ENCODE measurements at regions not wholly inside any gene's neighbourhood (a gene's known extent, or its start where the extent isn't known, plus 50 kb on each side); places are given as distances from the start of the nearest gene placed in this dataset.
A peak's percentile ranks its signal among the peaks of the same experiment; 100 is the strongest.

DNA sequence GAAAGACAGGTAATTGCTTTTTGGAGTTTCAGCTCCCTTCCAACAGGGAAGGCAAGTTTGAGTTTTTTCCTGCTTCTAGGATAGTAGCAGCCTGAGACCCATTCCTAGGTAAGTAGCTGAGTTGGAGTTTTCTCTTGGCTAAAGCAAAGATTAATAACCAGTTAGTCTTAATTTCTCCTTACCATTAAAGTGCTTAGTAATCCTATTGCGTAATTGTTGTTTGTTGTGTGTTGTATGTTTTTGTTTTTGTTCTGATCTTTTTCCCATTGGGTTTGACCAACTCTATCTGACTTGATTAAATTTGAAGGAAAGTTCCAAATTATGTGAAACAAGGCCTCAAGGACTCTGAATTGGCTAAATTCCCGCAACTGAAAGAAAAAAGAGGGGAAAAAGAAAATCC, 83.5 kb downstream of the TBX22 start:
- DNase-seq = no peak

DNA sequence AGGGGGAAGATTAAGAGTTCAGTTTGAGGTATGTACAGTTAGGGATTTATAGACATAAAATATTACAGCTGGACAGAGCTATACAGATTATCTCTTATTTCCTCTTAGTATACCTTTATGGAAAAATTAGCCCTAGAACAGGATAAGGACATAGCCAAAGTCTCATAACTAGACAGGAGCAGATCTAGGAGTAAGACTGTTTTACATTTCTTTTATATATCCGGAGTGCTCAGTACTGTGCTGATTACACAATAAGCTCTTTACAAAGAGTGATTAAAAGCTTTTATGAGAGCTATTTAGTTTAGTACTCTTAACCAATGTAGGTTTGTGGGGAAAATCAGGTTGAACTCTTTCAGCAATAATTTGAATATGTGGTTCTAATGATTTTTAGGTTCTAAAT, 105.8 kb downstream of the TBX22 start:
- no peak for DNase-seq

DNA sequence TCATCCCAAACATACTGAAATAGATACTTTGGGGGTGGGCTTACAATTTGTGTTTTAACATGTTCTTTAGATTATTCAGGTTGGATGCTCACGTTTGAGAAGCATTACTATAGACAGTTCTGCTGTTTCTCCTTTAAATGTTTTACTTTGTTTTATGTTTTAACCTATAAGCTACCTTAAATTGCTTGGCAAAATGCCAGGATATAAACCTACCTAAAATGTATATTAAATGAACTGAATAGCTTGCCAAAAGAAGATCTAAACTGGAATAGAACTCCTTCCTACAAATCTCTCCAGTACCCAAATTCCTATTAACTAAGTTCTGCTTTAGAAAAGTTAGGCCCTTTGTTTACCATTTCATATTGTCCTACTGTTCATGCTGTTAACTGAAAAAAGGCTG, 124.4 kb downstream of the TBX22 start:
- no peak for DNase-seq

GRCh38 chrX:80139564-80139963, 125.0 kb downstream of the TBX22 start:
- no peak for DNase-seq

DNA sequence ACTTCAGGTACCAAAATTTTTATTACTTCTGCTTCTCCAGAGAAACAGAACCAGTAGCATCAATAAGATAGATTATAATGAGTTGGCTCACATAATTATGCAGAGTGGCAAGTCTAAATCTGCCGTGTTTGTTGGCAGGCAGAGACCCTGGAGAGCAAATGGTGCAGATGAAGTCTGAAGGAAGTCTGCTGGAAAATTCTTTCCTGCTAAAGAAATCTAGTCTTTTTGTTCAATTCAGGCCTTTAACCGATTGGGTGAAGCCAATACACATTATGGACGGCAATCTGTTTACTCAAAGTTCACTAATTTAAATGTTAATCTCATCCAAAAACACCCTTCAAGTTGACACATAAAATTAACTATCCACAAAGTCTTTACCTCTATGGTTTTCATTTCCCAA, 156.0 kb downstream of the TBX22 start:
- DNase-seq = no peak

GRCh38 chrX:80173261-80173660, 158.7 kb downstream of the TBX22 start:
- no peak for DNase-seq

- no peak for DNase-seq
These were observed 160.5 kb downstream of the TBX22 start for GRCh38 chrX:80174925-80175574.

DNA sequence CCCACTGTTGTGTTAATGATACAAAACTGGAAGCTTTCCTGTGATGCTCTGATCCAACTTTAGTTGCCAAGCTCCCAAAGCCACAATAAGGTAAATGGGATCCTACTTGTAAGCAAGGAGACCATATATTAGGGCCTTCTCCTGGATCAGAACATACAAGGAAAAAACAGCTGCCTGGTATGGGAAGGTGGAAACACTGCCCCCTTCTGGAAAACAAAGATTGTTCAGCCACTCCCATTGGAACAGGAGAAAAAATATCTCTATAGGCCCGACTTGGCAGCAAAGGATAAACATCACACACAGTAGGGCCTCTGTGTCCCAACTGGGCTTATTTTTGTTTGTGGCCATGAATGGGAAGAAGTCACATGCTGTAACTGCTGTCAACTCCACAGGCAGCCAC, 166.5 kb downstream of the TBX22 start:
- no peak for DNase-seq

GRCh38 chrX:80184854-80185253, 170.3 kb downstream of the TBX22 start:
- DNase-seq = no peak

GRCh38 chrX:80206647-80207046, 192.1 kb downstream of the TBX22 start:
- DNase-seq = no peak

GRCh38 chrX:80207327-80207726, 192.8 kb downstream of the TBX22 start:
- no peak for DNase-seq

GRCh38 chrX:80216086-80216485, 201.5 kb downstream of the TBX22 start:
- DNase-seq = no peak

GRCh38 chrX:80223982-80224579, 196.2 kb upstream of the TENT5D start:
- DNase-seq = no peak

GRCh38 chrX:80229626-80230025, 190.6 kb upstream of the TENT5D start:
- DNase-seq = no peak

DNA sequence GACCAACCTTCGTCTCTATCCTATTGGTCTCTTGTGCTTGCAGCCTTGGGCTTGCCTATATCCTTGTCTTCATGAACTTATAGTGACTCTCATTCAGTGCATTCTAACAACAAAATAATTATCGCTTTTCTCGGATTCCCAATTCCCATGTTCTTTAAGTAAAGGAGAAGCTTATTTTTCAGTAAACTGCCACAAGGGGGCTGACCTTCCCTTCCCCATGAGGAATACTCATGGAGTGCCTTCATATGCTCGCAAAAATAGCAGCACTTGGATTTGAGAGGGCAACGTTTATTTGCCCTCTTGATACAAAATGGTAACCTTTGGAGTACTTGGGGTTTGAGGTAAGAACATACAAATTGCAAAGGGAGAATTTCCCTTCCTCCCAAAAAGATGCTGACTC, 183.2 kb upstream of the TENT5D start:
- DNase-seq = no peak

DNA sequence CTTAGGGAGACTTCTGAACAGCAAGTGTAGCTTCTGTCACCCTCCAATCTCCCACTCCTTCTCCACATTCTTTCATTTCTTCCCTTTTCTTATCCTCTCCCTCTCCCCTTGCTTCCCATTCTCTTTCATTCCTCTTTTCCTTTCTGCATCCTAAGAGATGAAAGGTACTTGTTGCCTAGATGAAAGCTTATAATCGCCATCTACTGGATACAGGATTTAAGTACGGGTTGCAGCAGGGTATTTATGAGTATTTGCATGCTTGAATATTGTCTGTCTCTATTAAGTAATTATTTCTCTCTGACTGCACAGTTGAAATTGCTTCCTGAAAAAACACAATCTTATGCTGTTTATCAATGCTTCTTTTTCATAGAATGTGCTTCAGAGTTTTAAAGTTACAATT, 174.0 kb upstream of the TENT5D start:
- DNase-seq = peak; percentile 33

DNA sequence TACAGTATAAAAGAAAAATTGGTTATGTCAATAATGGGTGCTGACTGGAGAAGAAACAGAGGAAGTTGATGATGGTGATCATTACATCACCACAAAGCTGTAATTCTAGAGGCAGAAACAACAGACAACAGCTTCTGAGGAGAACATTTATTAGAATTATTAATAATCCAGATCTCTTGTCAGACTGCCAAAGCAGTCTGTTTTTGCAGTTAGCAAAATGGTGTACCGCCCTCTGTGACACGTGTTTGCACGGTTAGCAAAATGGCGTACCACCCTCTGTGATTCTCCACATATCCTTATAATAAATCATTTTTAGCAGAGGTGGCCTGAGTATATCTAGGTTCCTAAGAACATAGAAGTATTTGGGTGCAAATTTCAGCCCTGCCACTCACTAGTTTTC, 154.0 kb upstream of the TENT5D start:
- no peak for DNase-seq

- no peak for DNase-seq
These were observed 153.3 kb upstream of the TENT5D start for GRCh38 chrX:80266979-80267378.

- no peak for DNase-seq
These were observed 152.5 kb upstream of the TENT5D start for GRCh38 chrX:80267790-80268189.

GRCh38 chrX:80282535-80282934, 137.7 kb upstream of the TENT5D start:
- no peak for DNase-seq

DNA sequence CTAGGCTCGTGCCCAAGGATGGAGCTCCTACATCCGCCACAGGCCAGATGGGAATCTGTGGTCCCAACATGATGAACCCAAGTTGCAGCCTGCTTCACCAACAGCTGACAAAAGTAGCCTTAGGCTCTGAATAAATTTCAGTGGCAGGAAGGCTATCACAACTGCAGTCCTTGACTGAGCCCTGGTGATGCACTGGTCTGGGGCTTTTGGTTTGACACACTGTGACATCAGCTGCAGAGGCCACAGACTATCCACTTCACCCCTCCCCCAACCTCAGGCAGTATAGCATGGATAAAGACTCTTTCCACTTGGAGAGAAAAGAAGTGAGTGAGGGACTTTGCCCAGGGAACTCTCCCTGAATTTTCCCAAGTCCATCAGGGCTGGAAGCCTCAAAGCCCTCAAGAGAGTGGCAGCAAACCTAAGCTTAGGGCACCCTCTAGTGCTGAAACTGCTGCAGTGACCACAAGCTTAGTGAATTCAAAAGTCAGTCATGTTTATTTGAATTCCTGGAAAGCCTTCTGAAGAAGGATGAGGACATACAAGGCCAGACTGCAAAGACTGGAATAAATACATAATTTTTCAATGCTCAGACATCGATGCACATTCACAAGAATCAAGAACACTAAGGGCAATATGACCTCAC, 135.0 kb upstream of the TENT5D start:
- DNase-seq = no peak

DNA sequence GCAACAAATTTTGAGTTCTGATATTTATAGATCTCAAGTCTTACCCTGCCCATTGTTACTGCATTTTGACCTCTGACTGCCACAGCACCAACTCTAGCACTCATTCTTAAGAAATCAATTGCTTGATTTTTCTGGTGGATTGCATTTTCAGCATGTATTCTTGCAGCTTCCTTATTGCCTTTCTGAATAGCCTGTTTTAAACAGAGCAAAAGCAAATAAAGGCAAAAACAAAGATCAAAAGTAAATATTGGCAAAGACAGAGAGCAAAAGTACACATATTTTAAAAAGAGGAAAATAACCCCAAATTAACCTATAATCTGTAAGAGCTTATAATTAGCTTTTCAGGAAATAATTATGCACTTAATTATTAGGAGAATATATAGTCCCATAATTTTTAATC, 129.4 kb upstream of the TENT5D start:
- no peak for DNase-seq

DNA sequence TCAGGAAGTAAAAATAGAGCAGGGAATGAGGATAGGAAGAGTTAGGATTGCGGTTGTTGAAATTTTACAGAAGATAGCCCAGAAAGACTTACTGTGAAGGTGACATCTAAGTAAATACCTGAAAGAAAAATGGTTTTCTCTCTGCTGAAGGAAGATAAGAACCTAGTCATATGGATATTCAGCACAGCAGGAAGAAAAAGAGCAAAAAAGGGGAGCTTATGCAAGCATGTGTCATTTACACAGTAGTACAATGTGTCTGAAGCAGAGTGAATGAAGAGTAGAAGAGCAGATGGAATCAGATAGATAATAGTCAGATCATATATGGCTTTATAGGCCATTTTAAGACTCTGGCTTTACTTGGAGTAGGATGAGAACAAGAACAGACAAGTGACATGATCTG, 126.9 kb upstream of the TENT5D start:
- DNase-seq = no peak

DNA sequence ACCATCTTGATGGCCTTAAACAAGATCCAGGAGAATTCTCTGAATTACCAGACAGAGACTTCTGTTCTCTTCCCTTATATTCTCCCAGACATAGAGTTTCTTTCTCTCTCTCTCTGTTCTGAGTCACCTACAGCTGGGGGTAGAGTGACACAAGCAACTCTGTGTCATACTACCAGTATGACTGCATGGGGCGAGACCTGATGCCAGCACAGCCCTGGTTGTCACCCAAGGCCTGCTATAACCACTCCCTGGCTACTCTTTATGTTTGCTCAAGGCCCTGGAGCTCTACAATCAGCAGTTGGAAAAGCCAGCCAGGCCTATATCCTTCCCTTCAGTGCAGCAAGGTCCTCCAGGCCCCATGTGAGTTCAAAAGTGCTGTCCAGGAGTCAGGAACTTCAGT, 114.2 kb upstream of the TENT5D start:
- DNase-seq = no peak

DNA sequence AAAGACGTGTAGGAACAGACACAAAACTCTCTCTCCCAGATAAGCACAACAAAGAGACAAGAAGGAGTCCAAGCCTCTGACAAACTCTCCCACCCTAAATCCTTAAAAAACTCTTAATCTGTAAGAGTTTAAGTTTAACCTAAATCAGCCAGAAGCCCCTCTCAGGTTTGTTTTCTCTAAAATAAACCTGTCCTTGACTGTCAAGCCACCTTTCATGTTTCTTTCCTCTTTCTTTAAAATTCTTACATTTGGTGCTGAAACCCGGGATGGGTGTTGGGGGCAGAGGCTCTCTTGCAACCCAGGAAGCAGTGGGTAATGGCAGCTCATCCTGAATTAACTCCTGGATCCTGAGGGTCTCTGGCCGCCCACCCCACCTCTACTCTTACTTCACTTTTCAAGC, 107.8 kb upstream of the TENT5D start:
- DNase-seq = no peak
